ENCODE measurements at regions not wholly inside any gene's neighbourhood (a gene's known extent, or its start where the extent isn't known, plus 50 kb on each side); places are given as distances from the start of the nearest gene placed in this dataset.

DNA sequence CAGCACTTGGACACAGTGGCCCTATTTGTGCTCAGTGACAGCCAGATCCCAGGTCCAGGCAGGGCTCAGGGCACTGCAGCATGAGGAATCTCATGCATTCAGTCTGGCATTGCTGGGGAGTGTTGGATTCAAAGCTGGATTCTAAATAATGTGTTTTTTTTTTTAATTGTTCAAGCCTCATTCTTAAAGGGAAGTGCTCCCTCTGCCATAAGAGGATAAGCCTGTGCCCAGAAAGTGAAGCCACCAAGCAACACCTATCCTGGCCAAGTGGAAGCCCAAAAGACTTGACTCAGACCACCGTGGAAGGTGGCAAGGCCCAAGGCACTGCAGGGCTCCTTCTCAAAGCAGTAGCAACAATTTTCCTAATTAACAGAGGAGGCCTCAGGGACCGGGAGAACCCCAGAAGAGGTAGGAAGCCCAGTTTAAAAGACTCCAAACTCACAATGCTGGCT is 135.6 kb downstream of the ACTL7B start:
- TF ChIP-seq POLR2A (IDR thresholded peaks at IDR 0.05; ENCODE audit: low read depth) (no peak), EP300 (IDR thresholded peaks at IDR 0.05) (no peak)
- TF ChIP-seq, protein P1, sequence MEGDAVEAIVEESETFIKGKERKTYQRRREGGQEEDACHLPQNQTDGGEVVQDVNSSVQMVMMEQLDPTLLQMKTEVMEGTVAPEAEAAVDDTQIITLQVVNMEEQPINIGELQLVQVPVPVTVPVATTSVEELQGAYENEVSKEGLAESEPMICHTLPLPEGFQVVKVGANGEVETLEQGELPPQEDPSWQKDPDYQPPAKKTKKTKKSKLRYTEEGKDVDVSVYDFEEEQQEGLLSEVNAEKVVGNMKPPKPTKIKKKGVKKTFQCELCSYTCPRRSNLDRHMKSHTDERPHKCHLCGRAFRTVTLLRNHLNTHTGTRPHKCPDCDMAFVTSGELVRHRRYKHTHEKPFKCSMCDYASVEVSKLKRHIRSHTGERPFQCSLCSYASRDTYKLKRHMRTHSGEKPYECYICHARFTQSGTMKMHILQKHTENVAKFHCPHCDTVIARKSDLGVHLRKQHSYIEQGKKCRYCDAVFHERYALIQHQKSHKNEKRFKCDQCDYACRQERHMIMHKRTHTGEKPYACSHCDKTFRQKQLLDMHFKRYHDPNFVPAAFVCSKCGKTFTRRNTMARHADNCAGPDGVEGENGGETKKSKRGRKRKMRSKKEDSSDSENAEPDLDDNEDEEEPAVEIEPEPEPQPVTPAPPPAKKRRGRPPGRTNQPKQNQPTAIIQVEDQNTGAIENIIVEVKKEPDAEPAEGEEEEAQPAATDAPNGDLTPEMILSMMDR (IDR thresholded peaks at IDR 0.05) = no peak
